GM12878 (cell line): ENCODE measurements at regions not wholly inside any gene's neighbourhood (a gene's known extent, or its start where the extent isn't known, plus 50 kb on each side); places are given as distances from the start of the nearest gene placed in this dataset.

Source experiments
- ATAC-seq: fragments of 200-7000 bp; cut with Tn5 transposase; 3 replicates; pipeline ENCODE4 v1.9.1; 2020; ENCODE audit warnings: mild to moderate bottlenecking, moderate library complexity
- BruUV-seq: library from RNA; stranded (reverse); fragments of 400-500 nt; replicated peaks from 2 replicates; lab custom pipeline; 2021; lab: Mats Ljungman, UMichigan
- CTCF ChIA-PET: fragments of 300-600 bp; sonication (Branson Sonifier 250); formaldehyde crosslinking; extraction: SDS; loops from one replicate; lab custom pipeline; 2021; ENCODE audit warnings: inconsistent platforms; lab: Yijun Ruan, JAX
- POLR2A ChIA-PET: fragments of 350-600 bp; formaldehyde crosslinking; extraction: SDS; loops from one replicate; lab custom pipeline; 2021; ENCODE audit warnings: inconsistent platforms; lab: Charles Lee
- RAD21 ChIA-PET: fragments of 300-600 bp; sonication (Branson Sonifier 250); formaldehyde crosslinking; loops from one replicate; lab custom pipeline; 2023; ENCODE audit warnings: antibody characterized with exemption; ENCODE audit not compliant: unreplicated experiment; lab: Charles Lee
- SMC1A ChIA-PET: fragments of 300-600 bp; sonication (Branson Sonifier 250); formaldehyde crosslinking; loops from one replicate; lab custom pipeline; 2023; ENCODE audit not compliant: unreplicated experiment, uncharacterized antibody; lab: Charles Lee
- DNase-seq: peaks from one replicate; pipeline ENCODE4 v3.0.0-alpha.2; 2011; ENCODE audit warnings: low read depth, low spot score
- FAIRE-seq: peaks from 3 replicates; lab custom pipeline; 2011; peaks lifted over from hg19 to GRCh38; lab: Jason Lieb, UNC
- H2AFZ ChIP-seq: 2 replicates; pipeline ENCODE4 v1.6.0; 2011; ENCODE audit warnings: low read depth, low read length, control low read depth; ENCODE audit not compliant: control insufficient read depth
- H3K27ac ChIP-seq: 2 replicates; pipeline ENCODE4 v1.5.1; 2011; ENCODE audit warnings: control low read depth; ENCODE audit not compliant: control insufficient read depth, insufficient read depth
- H3K27me3 ChIP-seq, 2 experiments: replicated peaks in 1 of 2; 2 replicates each; pipeline versions ENCODE4 v1.6.0 to v1.6.1; 2011; ENCODE audit warnings: low read length in 1 of 2; ENCODE audit not compliant: control insufficient read depth in 2 of 2, insufficient read depth in 2 of 2
- H3K36me3 ChIP-seq, 2 experiments: 2 replicates each; pipeline ENCODE4 v1.5.1; 2011; ENCODE audit warnings: low read length in 1 of 2; ENCODE audit not compliant: control insufficient read depth in 2 of 2, insufficient read depth in 2 of 2
- H3K4me1 ChIP-seq: 2 replicates; pipeline ENCODE4 v1.6.1; 2011; ENCODE audit warnings: mild to moderate bottlenecking, low read length, moderate library complexity, mixed read lengths; ENCODE audit not compliant: control insufficient read depth, insufficient read depth
- H3K4me2 ChIP-seq: 2 replicates; pipeline ENCODE4 v1.6.0; 2011; ENCODE audit warnings: control low read depth; ENCODE audit not compliant: control insufficient read depth, insufficient read depth
- H3K4me3 ChIP-seq: fragments of 200-600 bp; sonication (generic); 2 replicates; pipeline ENCODE4 v1.5.1; 2016
- H3K79me2 ChIP-seq: 2 replicates; pipeline ENCODE4 v1.6.0; 2011; ENCODE audit warnings: low read length; ENCODE audit not compliant: control insufficient read depth, insufficient read depth
- H3K9ac ChIP-seq: 2 replicates; pipeline ENCODE4 v1.8.0; 2011; ENCODE audit warnings: low read length, control low read depth, mixed read lengths; ENCODE audit not compliant: control insufficient read depth, insufficient read depth
- H3K9me3 ChIP-seq: replicated peaks from 3 replicates; pipeline ENCODE4 v1.5.1; 2011; ENCODE audit warnings: mild to moderate bottlenecking, low read length; ENCODE audit not compliant: control insufficient read depth, insufficient read depth
- H4K20me1 ChIP-seq: 2 replicates; pipeline ENCODE4 v1.6.0; 2011; ENCODE audit not compliant: control insufficient read depth, insufficient read depth
- ASH2L ChIP-seq: fragments of 300-600, 200-600 bp; sonication (generic); IDR thresholded peaks from 2 replicates; pipeline ENCODE4 v1.6.1; 2017; ENCODE audit warnings: low read depth, mild to moderate bottlenecking, borderline replicate concordance
- BCLAF1 ChIP-seq: fragments of 450-650 bp; IDR thresholded peaks from 2 replicates; pipeline ENCODE4 v1.6.1; 2017; ENCODE audit warnings: antibody characterized with exemption, mild to moderate bottlenecking, moderate library complexity
- DPF2 ChIP-seq: fragments of 450-650 bp; IDR thresholded peaks from 2 replicates; pipeline ENCODE4 v1.6.1; 2017; ENCODE audit warnings: mild to moderate bottlenecking
- ESRRA ChIP-seq: IDR thresholded peaks from 2 replicates; pipeline ENCODE4 v1.6.1; 2012; ENCODE audit warnings: mild to moderate bottlenecking, low read length, improper control_type of control experiment
- IRF4 ChIP-seq: IDR thresholded peaks from 2 replicates; pipeline ENCODE4 v1.6.1; 2011; ENCODE audit warnings: low read depth, low read length
- KDM1A ChIP-seq: fragments of 200-600 bp; sonication (generic); IDR thresholded peaks from 2 replicates; pipeline ENCODE4 v1.6.1; 2016; ENCODE audit warnings: borderline replicate concordance
- NFYB ChIP-seq: IDR thresholded peaks from 2 replicates; pipeline ENCODE4 v1.6.1; 2011; ENCODE audit warnings: low read depth, mild to moderate bottlenecking, low read length, improper control_type of control experiment, moderate library complexity; ENCODE audit not compliant: insufficient read depth
- RFX5 ChIP-seq: IDR thresholded peaks from 2 replicates; pipeline ENCODE4 v1.6.1; 2011; ENCODE audit warnings: low read depth, low read length, improper control_type of control experiment
- SUZ12 ChIP-seq: fragments of 200-600 bp; sonication (generic); IDR thresholded peaks from one replicate; pipeline ENCODE4 v1.6.1; 2018; ENCODE audit warnings: antibody characterized with exemption, mild to moderate bottlenecking; ENCODE audit not compliant: unreplicated experiment
- ZNF24 ChIP-seq: fragments of 450-650 bp; IDR thresholded peaks from 2 replicates; pipeline ENCODE4 v1.6.1; 2017; ENCODE audit warnings: antibody characterized with exemption, mild to moderate bottlenecking
- ZNF622 ChIP-seq: fragments of 450-650 bp; IDR thresholded peaks from 2 replicates; pipeline ENCODE4 v1.6.1; 2017; ENCODE audit warnings: mild to moderate bottlenecking, inconsistent platforms
- WGBS: methylation state at CpG from one replicate; pipeline ENCODE4 v1.1.6; 2016; ENCODE audit warnings: low lambda C conversion rate; ENCODE audit not compliant: insufficient replicate concordance, insufficient coverage; ENCODE audit errors: missing lambda C conversion rate; 5-methylcytosine and 5-hydroxymethylcytosine counted together
- in situ Hi-C: fragments of 300-500 bp; cut with MboI; formaldehyde crosslinking; loops from 9 replicates; pipeline ENCODE4 v1.14.3; 2018; ENCODE audit warnings: mixed read lengths
- intact Hi-C: fragments of 100-400 bp; cut with micrococcal nuclease; formaldehyde crosslinking; loops from one replicate; pipeline ENCODE4 v1.14.2; 2022; ENCODE audit not compliant: unreplicated experiment
- TF ChIP-seq, protein P1 (sequence below): fragments of 450-650 bp; IDR thresholded peaks from 2 replicates; pipeline ENCODE4 v1.6.1; 2016; ENCODE audit warnings: mild to moderate bottlenecking, moderate library complexity, borderline replicate concordance

DNA sequence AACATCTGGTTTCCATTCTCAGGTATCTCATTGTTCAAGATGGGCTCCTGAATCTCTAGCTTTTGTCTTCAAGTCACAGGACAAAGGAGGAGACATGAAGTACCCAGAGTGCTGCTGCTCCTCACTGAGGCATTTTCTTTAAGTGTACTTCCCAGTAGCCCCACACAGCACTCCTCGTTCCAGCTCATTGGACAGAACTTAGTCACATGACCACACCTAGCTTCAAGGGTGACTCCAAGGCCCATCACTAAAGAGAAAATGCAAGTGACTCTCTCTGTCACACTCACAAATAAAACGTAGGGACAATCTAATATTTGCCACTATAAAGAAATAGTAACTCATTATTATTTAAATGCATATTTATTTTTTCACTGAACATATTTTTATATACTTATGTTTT is 58.3 kb upstream of the NEUROD6 start:
- H3K27ac ChIP-seq: no peak overlapping the region
- ChIA-PET POLR2A (interaction anchor here (0.6 kb wide), 1 partner anchor 613 kb away, joined by 7 read pairs; no protein-coding TSS in a partner anchor), RAD21 (no interaction called here), CTCF (interaction anchor here (0.6 kb wide), 1 partner anchor 128 kb away, joined by 3 read pairs; no protein-coding TSS in a partner anchor), SMC1A (no interaction called here)
- no peaks in the 10 kb centered on the region for H3K79me2 ChIP-seq
- no peak overlapping the region for H3K9ac ChIP-seq
- no peaks in the 10 kb centered on the region for H3K27me3 ChIP-seq
- no peak overlapping the region for H3K4me3 ChIP-seq
- intact Hi-C loops: no loop called here
- no peaks in the 10 kb centered on the region for H4K20me1 ChIP-seq
- in situ Hi-C loops: no loop called here
- no TSS peak for BruUV-seq
- no peaks in the 10 kb centered on the region for H3K36me3 ChIP-seq
- TF ChIP-seq IRF4: no peak
- no peak for TF ChIP-seq DPF2
- no peak for TF ChIP-seq BCLAF1
- TF ChIP-seq SUZ12: no peak
- TF ChIP-seq ZNF24: no peak
- 20% methylated on average over 2 of the region's 2 CpGs for WGBS
- DNase-seq: no peak
- no peak for FAIRE-seq
- no peaks in the 10 kb centered on the region for H3K4me1 ChIP-seq
- no peak for ATAC-seq
- H3K4me2 ChIP-seq: no peak overlapping the region
- H3K9me3 ChIP-seq: no peaks in the 10 kb centered on the region
- no peak overlapping the region for H2AFZ ChIP-seq

- ChIA-PET POLR2A (no interaction called here), CTCF (no interaction called here), SMC1A (no interaction called here), RAD21 (no interaction called here)
- Histone ChIP-seq H3K36me3 (no peaks in the 10 kb centered on the region), H3K4me3 (no peak overlapping the region), H3K4me1 (no peaks in the 10 kb centered on the region), H3K9ac (no peak overlapping the region), H3K79me2 (no peaks in the 10 kb centered on the region), H4K20me1 (no peaks in the 10 kb centered on the region), H2AFZ (no peak overlapping the region), H3K9me3 (no peaks in the 10 kb centered on the region), H3K27ac (no peak overlapping the region), H3K4me2 (no peak overlapping the region), H3K27me3 (no peaks in the 10 kb centered on the region; a peak in 2 of 4 replicates)
- ATAC-seq (no peak), DNase-seq (no peak), FAIRE-seq (no peak)
- BruUV-seq: no TSS peak
- in situ Hi-C loops: no loop called here
- TF ChIP-seq RFX5: no peak
- TF ChIP-seq IRF4: no peak
- no peak for TF ChIP-seq ESRRA
- TF ChIP-seq, protein P1, sequence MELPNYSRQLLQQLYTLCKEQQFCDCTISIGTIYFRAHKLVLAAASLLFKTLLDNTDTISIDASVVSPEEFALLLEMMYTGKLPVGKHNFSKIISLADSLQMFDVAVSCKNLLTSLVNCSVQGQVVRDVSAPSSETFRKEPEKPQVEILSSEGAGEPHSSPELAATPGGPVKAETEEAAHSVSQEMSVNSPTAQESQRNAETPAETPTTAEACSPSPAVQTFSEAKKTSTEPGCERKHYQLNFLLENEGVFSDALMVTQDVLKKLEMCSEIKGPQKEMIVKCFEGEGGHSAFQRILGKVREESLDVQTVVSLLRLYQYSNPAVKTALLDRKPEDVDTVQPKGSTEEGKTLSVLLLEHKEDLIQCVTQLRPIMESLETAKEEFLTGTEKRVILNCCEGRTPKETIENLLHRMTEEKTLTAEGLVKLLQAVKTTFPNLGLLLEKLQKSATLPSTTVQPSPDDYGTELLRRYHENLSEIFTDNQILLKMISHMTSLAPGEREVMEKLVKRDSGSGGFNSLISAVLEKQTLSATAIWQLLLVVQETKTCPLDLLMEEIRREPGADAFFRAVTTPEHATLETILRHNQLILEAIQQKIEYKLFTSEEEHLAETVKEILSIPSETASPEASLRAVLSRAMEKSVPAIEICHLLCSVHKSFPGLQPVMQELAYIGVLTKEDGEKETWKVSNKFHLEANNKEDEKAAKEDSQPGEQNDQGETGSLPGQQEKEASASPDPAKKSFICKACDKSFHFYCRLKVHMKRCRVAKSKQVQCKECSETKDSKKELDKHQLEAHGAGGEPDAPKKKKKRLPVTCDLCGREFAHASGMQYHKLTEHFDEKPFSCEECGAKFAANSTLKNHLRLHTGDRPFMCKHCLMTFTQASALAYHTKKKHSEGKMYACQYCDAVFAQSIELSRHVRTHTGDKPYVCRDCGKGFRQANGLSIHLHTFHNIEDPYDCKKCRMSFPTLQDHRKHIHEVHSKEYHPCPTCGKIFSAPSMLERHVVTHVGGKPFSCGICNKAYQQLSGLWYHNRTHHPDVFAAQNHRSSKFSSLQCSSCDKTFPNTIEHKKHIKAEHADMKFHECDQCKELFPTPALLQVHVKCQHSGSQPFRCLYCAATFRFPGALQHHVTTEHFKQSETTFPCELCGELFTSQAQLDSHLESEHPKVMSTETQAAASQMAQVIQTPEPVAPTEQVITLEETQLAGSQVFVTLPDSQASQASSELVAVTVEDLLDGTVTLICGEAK: no peak
- TF ChIP-seq ZNF24: no peak
- no peak for TF ChIP-seq NFYB
- TF ChIP-seq ASH2L: no peak
- TF ChIP-seq KDM1A: no peak
- no peak for TF ChIP-seq ZNF622
- intact Hi-C loops: no loop called here
- 5% methylated on average over 2 of the region's 2 CpGs for WGBS
Observed at GRCh38 chr7:31407178-31407676, 66.7 kb upstream of the NEUROD6 start.
